Osteocyte (in vitro differentiated cells): ENCODE measurements at regions not wholly inside any gene's neighbourhood (a gene's known extent, or its start where the extent isn't known, plus 50 kb on each side); places are given as distances from the start of the nearest gene placed in this dataset.

Source experiments
- DNase-seq: peaks from one replicate; pipeline ENCODE4 v3.0.0; 2021; ENCODE audit warnings: mixed read lengths; ENCODE audit not compliant: unreplicated experiment; ENCODE audit errors: extremely low spot score
- H3K27ac Mint-ChIP-seq: one replicate; pipeline ENCODE4 v1.8.0; 2021; ENCODE audit warnings: mild to moderate bottlenecking, mixed read lengths; ENCODE audit not compliant: unreplicated experiment
- H3K27me3 Mint-ChIP-seq: one replicate; pipeline ENCODE4 v1.8.0; 2021; ENCODE audit warnings: mixed read lengths; ENCODE audit not compliant: unreplicated experiment
- H3K36me3 Mint-ChIP-seq: one replicate; pipeline ENCODE4 v1.8.0; 2021; ENCODE audit warnings: mixed read lengths; ENCODE audit not compliant: unreplicated experiment
- H3K4me1 Mint-ChIP-seq: one replicate; pipeline ENCODE4 v1.8.0; 2021; ENCODE audit warnings: mixed read lengths; ENCODE audit not compliant: unreplicated experiment
- H3K4me3 Mint-ChIP-seq: one replicate; pipeline ENCODE4 v1.8.0; 2021; ENCODE audit warnings: mild to moderate bottlenecking, moderate library complexity, mixed read lengths; ENCODE audit not compliant: unreplicated experiment
- H3K9me3 Mint-ChIP-seq: one replicate; pipeline ENCODE4 v1.8.0; 2021; ENCODE audit warnings: mixed read lengths; ENCODE audit not compliant: unreplicated experiment
- CTCF ChIP-seq: fragments of 200-600 bp; sonication (generic); IDR thresholded peaks from 2 replicates; pipeline ENCODE4 v1.5.0; 2021; ENCODE audit warnings: antibody characterized with exemption, mild to moderate bottlenecking, moderate library complexity

- TF ChIP-seq CTCF = no peak
- Mint-ChIP-seq H3K27me3 (peaks cover 12% of the 10 kb centered on the region), H3K36me3 (no peaks in the 10 kb centered on the region), H3K9me3 (no peaks in the 10 kb centered on the region), H3K4me1 (peaks cover 7% of the 10 kb centered on the region), H3K4me3 (no peak overlapping the region), H3K27ac (no peak overlapping the region)
- peak; percentile 57 for DNase-seq
Observed at GRCh38 chr6:43966853-43967718, 160.2 kb downstream of the MRPL14 start.

GRCh38 chr6:43966374-43966658 is 160.9 kb downstream of the MRPL14 start:
- Mint-ChIP-seq H3K4me3 (no peak overlapping the region), H3K27me3 (peaks cover 12% of the 10 kb centered on the region), H3K27ac (no peak overlapping the region), H3K4me1 (no peaks in the 10 kb centered on the region), H3K9me3 (no peaks in the 10 kb centered on the region), H3K36me3 (no peaks in the 10 kb centered on the region)
- TF ChIP-seq CTCF = no peak
- DNase-seq = no peak

GRCh38 chr6:43965628-43966373 is 161.5 kb downstream of the MRPL14 start:
- H3K27me3 Mint-ChIP-seq = peaks cover 12% of the 10 kb centered on the region
- H3K36me3 Mint-ChIP-seq = no peaks in the 10 kb centered on the region
- H3K4me3 Mint-ChIP-seq = no peak overlapping the region
- H3K4me1 Mint-ChIP-seq = no peaks in the 10 kb centered on the region
- no peak overlapping the region for H3K27ac Mint-ChIP-seq
- no peaks in the 10 kb centered on the region for H3K9me3 Mint-ChIP-seq
- TF ChIP-seq CTCF = no peak
- DNase-seq = peak; percentile 44

GRCh38 chr6:43964659-43965570 is 162.3 kb downstream of the MRPL14 start:
- H3K9me3 Mint-ChIP-seq = no peaks in the 10 kb centered on the region
- TF ChIP-seq CTCF = no peak
- H3K36me3 Mint-ChIP-seq = no peaks in the 10 kb centered on the region
- no peaks in the 10 kb centered on the region for H3K4me1 Mint-ChIP-seq
- H3K27me3 Mint-ChIP-seq = peaks cover 12% of the 10 kb centered on the region
- H3K4me3 Mint-ChIP-seq = no peak overlapping the region
- DNase-seq = peak; percentile 53
- H3K27ac Mint-ChIP-seq = no peak overlapping the region
